ENCODE measurements at regions not wholly inside any gene's neighbourhood (a gene's known extent, or its start where the extent isn't known, plus 50 kb on each side); places are given as distances from the start of the nearest gene placed in this dataset.

DNA sequence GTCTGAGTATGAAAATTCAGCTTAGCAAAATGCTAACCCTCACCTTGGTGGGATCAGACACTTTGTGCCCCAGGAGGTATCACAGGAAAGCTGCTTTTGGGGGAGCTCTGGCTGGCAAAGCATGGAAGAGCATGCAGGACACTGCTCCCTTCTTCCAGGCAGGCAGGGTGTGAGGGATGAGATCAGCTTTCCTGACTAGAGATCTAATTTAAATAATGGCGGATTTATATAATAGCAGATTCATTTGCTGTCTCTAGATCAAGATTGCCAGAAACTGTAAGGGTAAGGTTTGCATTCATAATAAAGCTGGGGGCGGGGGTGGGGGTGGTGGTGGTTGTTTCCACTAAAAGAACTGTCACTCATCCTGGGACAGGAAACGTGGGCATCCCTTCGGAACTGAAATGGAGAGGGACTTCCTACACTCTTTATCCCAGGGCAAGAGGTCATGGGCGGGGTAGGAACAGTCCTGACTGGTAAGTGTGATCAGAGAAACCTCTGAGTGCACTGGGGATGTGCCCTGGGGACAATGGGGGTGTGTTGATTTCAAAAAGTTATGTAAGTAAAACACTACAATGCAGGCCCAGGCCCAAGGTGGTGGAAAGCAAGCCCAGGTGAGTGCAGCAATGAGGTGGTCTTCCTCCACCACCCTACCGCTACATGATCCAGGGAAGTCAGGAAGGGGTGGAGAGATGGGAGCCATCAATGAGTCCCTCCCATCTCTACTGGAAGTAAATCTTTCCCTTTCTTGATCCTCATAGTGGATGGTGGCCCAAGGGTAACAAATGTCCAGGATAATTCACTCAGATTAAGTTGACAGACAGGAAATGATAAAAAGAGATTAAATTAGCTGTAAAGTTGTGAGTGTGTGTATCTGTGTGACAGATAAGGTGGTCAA is 171.4 kb upstream of the SERPINE2 start:
- no peak for DNase-seq (ENCODE audit: low spot score)

DNA sequence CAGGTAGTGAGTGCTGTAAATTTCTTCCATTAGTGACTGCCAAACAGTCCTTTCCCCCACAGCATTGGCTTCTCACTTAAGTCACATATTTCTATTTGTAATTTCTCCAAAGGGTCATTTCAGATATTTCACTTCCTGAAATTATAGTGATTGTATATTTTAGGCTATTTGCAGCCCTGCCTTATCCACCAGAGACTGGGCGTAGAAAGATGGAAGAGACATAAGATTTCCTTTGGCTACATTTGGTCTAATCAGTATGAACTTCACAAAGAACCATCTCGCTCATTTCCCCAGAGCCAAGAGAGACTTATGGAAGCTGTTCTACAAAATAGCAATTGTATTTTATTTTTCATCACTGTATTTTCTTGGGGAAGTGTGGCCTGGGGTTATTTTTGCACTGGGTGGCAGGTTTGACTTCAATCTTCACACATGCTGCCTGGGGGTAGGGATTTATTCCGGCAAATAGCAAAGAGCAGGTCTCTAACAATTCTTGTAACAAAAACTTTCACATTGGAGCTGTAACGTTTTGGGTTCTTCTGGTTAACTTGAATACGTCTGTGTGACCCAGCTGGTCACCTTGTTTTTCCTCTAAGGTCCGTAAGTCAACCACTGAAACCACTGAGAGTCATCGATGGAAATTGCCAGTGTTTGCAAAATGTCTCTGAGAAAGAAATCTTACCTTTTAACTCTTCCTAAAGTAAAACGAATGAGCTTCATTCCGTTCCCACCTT is 170.6 kb upstream of the SERPINE2 start:
- no peak for DNase-seq (ENCODE audit: low spot score)

DNA sequence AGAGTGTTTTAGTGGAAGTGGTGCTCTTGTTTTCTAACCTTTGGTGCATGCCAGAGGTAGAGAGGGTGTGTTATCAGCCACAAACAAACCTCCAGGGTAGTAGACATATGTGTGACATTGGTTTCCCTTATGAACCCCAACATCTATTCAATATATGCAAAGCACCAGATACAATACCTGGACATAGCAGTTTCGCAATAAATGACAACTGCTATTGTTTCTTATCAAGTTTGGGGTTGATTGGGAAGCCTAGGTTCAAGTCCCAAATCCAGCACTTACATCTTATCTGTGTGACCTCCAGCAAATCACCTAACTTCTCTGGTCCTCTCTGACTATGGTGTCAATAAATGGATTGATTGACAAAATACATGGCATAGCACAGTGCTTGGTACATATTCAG is 169.4 kb upstream of the SERPINE2 start:
- no peak for DNase-seq (ENCODE audit: low spot score)

DNA sequence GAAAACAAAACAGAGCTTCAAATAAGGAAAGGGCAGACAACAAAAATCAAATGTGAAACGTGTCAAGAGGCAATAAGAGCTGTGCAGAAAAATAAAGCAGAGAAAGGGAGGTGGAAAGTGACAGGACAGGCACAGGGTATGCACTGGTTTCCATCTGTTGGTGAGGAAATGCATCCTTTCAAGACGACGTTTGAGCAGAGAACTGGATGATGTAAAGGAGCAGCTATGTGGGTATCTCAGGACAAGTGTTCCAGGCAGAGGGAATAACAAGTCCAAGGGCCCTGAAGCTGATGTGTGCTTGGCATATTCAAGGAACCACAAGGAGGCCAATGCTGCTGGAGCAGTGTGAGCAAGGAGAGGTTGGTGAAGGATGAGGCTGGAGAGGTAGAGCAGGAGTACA is 168.9 kb upstream of the SERPINE2 start:
- DNase-seq (ENCODE audit: low spot score): no peak

DNA sequence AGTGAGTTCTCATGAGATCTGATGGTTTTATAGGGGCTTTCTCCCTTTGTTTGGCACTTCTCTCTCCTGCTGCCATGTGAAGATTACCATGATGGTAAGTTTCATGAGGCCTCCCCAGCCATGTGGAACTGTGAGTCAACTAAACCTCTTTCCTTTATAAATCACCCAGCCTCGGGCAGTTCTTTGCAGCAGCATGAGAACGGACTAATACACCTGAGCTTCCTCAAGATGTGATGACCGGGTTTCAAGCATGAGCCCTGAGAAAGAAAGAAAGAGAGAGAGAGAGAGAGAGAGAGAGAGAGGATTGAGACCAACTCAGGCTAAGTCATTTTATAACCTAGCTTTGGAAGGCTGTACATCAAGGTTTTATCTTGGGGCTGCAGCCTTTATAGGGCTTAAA is 167.7 kb upstream of the SERPINE2 start:
- DNase-seq (ENCODE audit: low spot score): no peak

DNA sequence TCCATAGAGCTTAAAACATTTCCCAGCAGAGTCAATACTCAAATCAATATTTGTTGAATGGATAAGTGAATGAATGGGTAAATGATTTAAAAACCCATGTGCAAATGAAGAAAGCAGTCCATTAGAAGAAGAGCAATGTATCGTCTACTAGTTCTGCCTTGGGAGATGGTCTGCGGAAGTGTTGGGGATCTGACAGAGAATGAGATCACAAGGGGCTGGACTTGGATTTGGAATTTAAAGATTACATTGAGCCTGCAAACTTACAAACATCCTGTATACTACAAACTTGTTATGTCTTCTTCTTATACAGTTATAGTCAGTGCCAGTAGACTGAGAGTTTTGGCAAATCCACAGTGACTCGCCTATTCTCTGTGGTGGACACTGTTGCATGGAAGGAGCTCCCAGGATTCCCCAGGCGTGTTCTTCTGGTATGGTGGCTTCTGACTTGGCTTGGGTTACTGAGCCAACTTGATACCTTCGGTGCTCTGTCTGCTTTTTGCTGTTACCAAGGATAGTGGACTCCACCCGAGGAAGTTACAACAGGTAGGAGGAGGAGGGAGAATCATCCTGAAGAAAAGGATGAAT is 163.3 kb upstream of the SERPINE2 start:
- no peak for DNase-seq (ENCODE audit: low spot score)

DNA sequence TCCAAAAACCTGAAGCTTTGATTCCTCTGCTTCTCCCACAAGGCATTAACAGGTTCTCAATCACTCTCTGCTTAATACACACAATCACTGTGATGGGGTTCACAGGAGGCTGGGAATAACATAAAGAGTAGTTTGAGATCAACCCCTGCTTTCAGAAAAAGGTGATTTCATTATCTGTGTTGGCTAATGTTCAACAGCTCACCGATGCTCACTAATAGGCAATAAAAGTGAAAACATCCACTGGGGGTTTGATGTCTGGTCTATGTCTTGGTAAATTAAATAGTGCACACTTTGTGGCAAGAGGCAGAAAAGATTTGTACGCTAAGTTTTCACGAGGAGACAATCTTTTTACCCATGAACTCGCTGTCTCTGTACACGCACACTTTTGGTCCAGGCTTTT is 159.3 kb upstream of the SERPINE2 start:
- no peak for DNase-seq (ENCODE audit: low spot score)

DNA sequence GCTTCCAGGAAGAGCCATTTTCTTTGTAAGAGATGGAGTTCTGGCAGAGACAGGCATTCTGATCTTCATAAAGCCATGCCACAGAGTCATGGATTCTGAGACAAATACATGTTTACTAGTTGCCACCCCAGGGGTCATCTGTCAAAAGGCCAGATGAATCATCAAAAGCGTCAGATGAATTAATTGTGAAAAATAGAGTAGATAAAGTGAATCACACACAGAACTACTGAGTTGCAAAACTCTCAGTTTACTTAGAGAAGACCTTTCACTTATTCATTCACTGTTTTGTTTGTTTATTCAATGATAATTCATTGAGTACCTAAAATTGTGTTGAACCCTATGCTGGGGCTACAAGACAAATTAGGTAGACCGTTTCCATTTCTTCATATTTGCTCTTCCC is 157.7 kb upstream of the SERPINE2 start:
- DNase-seq (ENCODE audit: low spot score): no peak

DNA sequence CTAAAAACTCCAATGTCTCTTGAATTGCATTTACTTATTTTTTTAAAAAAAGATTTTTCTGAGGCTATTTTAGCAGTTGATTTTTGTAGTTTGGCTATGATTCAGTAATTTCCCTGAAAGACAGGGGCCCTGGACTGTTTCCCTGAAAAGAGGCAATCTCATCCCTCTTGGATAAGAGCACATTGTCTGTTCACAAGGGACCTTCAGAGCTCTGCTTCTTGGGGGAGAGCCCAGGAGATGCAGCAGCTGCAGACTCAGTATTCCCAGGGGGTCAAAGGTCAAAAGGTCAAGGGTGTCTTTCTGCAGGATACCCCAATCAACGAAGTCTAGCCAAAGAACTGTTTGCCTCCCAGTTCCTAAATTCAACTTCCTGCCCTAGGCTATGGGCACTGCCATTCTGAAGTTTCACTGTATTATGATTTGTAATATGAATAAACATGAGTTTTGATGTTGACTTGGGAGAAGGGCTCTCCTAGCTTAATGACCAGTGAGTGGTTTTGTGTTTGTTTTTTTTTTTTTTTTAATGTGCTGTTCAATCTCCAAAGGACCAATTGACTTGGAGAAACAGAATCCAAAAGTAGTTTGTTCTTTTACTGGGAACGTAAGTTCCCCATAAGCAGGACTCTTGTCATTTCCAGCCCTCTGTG is 157.0 kb upstream of the SERPINE2 start:
- no peak for DNase-seq (ENCODE audit: low spot score)

DNA sequence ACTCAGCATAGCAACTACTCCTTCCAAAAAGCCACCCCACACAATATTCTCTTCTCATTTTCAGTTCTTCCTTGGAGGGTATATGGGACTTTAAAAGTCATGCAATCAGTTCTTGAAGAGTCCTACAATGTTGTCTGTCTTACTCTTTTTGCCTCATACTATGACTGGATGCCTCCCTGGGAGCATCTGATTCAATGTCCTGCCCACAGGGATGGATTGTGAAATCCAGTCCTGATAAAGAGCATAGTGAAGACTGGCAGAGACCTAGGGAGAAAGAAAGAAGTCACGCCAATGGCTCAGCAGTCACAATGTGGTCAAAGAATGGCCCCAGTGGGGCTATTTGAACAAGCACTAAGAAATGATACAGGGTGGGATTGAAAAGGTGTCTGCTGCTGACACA is 155.1 kb upstream of the SERPINE2 start:
- DNase-seq (ENCODE audit: low spot score): no peak

DNA sequence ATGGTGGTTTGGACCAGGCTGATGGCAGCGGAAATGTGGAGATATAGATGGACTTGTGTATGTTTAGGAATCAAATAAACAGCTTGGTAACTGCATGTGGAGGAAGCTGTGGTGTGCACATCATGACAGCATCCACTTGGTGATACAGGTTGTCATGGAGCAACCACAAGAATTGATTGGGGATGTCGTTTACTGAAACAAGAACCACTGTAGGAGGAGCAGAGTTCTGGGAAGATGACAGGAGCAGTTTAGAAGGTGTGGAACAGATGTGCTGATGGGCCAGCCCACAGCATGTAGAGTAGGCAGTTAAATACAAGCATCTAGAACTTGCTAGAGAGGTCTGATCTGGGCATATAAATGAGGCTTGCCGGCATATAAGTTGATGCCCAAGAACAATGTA is 152.4 kb upstream of the SERPINE2 start:
- no peak for DNase-seq (ENCODE audit: low spot score)

DNA sequence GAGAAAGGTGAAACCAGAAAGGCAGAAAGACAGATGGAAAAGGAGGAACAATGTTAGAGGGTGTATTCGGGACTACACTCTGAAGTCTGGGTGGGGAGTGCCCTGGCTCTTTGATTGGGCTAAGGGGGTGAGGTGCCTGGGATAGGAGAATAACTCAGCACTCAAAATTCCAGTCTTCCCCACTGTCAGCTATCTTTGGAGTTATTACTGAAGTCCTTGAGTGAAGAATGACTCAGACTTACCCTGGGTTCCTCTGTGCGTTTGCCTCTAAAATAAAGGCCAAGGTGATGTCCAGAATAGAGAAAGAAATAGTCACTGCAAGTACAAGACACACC is 151.8 kb upstream of the SERPINE2 start:
- DNase-seq (ENCODE audit: low spot score): no peak

DNA sequence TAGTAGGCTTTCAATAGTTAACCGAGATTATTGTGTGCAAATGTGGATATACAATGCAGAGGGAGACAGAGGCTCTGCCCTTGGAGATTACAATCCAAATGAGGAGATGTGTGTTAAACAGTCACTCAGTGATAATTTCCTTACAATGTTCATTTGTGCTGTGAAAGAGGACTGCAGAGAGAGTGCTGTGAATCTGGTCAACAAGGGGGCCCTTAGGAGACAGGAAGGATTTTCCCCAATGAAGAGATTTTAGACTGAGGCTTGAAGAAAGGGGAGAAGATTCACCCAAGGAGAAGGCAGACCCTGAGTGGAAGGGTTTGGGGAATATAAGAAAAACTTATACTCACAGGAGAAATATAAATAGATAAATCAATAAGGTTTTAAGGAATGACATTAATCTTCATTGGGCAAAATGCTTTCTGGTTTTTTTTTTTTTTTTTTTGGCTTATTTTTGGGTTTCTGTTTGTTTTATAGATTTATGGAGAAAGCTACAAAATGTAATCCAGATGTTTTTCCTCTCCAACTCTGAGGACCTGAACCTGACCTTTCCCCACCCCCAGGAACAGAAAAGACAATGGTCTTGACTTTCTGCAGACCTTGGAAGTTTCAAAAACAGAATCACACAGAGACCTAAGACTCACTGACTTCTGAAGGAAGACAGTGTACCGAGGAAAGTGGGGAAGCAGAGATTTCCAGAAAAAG is 151.3 kb upstream of the SERPINE2 start:
- DNase-seq (ENCODE audit: low spot score): no peak

DNA sequence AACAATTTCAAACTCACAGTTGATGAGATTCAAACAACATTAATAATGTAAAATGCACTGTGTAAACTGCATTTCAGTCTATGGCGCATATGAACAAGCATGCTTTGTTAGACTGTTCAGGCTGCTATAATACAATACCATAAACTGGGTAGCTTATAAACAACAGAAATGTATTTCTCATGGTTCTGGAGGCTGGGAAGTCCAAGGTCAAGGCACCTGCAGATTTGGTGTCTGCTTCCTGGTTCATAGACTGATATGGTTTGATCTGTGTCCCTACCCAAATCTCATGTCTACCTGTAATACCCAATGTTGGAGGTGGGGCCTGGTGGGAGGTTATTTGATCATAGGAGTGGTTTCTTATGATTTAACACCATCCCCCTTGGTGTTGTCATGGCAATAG is 148.1 kb upstream of the SERPINE2 start:
- DNase-seq (ENCODE audit: low spot score): no peak

DNA sequence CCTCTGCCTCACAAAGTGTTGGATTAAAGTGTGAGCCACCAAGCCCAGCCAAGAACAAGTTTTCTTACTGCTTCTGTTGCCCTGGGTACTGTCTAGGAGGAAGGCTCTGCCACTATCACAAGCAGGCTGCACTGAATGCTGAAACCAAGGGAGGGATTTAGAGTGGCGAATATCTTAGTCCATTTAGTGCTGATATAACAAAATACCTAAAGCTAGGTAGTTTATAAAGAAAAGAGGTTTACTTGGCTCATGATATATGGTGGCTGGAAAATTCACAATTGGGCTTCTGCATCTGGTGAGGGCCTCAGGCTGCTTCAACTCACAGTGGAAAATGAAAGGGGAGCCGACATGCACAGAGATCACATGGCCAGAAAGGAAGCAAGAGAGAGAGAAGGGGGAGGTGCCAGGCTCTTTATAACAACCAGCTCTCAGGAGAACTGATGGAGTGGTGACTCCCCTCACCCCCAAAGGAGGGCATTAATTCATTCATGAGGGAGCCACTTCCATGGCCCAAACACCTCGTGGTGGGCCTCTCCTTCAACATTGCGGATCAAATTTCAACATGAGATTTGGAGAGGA is 146.0 kb upstream of the SERPINE2 start:
- no peak for DNase-seq (ENCODE audit: low spot score)

DNA sequence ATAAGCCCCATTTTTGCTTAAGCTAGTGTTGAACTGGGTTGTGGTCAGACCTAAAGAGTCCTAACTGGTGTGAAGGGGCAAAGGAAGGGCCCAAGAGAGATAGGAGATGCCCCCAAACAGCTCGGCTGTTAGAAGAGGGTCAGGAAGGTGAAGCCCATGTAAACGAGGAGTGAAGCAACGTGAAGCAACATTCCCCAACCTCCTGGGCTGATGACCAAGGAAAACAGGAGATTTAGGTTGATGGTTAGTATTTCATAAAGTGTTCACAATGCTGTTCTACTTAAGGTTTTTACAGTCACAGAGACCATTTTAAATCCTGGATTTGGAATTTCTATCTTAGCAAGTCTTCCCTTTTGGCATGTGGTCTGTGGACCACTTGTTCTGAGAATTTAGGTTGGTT is 144.0 kb upstream of the SERPINE2 start:
- DNase-seq (ENCODE audit: low spot score): no peak

DNA sequence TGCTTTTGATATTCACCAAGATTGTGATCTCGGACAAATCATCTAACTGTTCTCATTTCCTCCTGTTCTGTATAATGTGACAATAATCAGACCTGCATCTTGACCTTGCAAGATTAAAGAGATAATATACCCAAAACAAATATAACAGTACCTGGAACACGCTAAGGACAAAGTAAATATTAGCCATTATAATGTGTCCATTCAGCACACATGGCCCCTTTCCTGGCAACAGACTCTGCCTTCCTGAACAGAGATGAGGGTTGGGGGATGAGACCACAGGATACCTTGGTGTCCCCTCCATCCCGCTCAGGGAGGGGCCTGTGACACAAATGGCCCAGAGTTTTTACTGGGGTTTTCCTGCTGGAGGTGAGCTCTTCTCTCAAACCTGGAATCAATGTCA is 143.4 kb upstream of the SERPINE2 start:
- no peak for DNase-seq (ENCODE audit: low spot score)

DNA sequence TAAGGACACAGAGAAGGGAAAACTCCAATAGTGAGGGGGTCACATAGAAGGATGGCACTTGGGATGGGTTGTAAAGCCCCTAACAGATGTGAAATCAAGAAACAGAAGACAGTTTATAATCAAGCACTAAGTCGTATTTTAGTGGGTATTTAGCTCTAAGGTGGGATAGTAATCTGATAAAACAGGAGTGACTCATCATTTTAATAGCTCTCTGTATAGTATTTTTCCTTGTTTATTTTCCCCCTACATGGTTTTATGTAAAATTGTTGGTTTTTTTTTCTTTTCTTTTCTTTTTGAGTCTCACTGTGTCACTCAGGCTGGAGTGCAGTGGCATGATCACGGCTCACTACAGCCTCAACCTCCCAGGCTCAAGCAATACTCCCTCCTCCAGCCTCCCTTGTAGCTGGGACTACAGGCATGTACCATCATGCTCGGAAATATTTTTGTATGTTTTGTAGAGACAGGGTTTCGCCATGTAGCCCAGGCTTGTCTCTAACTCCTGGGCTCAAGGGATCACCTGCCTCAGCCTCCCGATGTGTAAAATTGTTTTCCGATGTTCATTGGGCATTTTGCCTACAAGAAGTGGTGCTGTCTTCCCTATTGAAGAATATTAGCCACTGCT is 142.6 kb upstream of the SERPINE2 start:
- DNase-seq (ENCODE audit: low spot score): peak; percentile 30

DNA sequence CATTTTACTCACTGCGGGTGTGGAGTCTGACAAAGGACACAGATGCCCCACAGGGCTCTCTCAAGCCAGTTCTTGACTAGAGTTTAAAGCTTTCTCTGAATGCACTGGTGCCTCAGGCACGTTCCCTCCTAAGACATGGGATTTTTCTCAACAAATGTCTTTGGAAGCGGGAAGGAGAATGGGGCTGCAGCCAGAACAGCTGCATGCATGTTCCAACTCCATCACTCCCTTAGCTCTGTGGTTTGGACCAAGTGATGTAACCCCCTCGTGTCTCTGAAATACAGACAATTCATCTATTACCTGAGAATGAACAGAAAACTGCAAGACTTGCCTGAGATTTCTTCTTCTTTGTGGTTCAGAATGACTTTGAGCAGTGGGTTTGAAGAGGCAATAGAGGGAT is 141.7 kb upstream of the SERPINE2 start:
- no peak for DNase-seq (ENCODE audit: low spot score)

DNA sequence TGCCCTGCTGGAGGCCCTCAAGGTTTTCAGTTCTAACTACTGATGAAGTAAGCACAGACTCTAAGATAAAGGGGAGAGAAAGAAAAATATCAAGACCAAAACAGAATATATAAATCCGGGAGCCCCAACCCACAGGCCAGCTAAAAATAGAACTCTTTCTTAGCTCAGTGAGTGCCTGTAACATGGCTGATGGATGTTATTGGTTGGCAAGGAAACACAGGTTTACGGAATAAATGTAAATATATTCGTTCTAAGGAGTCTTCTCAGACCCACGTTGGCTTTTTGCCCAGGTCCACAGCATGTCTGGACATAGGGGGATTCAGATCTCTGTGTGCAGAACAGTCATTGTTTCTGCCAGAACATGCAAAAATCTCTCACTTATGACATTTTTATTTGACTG is 139.0 kb upstream of the SERPINE2 start:
- DNase-seq (ENCODE audit: low spot score): no peak

DNA sequence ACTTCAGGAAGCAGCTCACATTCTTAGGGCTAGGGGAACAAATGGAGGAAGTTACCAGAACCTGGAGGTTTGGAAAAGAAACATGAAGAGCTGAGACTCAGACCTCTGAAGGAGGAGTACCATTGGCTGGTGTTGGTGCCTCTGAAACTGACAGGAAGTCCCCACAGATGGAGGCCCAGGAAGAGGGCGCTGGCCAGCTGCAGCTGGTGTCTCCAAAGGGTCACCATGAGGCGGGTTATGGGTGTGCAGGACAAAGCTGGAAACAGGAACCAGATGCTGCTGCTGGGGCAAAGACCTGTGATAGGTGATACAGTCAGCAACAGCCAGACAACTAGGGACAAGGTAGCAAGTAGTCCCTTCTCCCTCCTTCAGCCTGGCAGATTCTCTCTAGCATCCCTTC is 136.5 kb upstream of the SERPINE2 start:
- no peak for DNase-seq (ENCODE audit: low spot score)

All from LoVo (cell line).